ENCODE measurements at regions not wholly inside any gene's neighbourhood (a gene's known extent, or its start where the extent isn't known, plus 50 kb on each side); places are given as distances from the start of the nearest gene placed in this dataset.
A peak's percentile ranks its signal among the peaks of the same experiment; 100 is the strongest.
"Not testable (repeated sequence)": the region's sequence is repeated elsewhere in the genome, so short reads cannot be mapped to it uniquely, and the experiment has no call there.

DNA sequence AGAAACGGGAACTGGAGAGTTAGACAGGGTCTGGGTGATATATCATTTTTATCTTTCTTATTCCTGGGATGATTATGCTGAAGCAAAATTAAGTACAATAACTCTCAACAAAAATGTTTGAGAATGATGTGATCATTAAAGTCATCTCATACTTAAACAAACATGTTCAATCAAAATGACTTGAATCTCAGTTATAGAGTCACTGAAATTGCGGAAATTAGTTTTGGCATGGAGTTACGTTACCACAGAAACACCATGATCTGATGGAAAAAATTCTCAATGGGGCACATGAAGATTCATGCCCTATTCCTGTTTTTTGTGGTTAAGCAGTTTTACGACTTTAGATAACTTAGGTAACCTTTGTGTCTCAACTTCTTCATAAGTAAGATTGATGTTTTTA lies 757.7 kb downstream of the EPHA4 start:
- H3K27me3 ChIP-seq (replicated peaks) = no peaks in the 10 kb centered on the region
- H3K36me3 ChIP-seq (replicated peaks) = no peaks in the 10 kb centered on the region
- TF ChIP-seq, protein P1, sequence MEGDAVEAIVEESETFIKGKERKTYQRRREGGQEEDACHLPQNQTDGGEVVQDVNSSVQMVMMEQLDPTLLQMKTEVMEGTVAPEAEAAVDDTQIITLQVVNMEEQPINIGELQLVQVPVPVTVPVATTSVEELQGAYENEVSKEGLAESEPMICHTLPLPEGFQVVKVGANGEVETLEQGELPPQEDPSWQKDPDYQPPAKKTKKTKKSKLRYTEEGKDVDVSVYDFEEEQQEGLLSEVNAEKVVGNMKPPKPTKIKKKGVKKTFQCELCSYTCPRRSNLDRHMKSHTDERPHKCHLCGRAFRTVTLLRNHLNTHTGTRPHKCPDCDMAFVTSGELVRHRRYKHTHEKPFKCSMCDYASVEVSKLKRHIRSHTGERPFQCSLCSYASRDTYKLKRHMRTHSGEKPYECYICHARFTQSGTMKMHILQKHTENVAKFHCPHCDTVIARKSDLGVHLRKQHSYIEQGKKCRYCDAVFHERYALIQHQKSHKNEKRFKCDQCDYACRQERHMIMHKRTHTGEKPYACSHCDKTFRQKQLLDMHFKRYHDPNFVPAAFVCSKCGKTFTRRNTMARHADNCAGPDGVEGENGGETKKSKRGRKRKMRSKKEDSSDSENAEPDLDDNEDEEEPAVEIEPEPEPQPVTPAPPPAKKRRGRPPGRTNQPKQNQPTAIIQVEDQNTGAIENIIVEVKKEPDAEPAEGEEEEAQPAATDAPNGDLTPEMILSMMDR (IDR thresholded peaks at IDR 0.05; ENCODE audit: low read depth, low read length, missing control alignments) = no peak
- H3K27ac ChIP-seq = no peak overlapping the region
- H3K4me3 ChIP-seq (ENCODE audit: low read depth, low read length) = no peak overlapping the region
- in situ Hi-C loops (cut with HindIII; ENCODE audit: low pct_ligation_motif_present, low sequenced_read_pairs) = no loop called here
- no peak for DNase-seq

DNA sequence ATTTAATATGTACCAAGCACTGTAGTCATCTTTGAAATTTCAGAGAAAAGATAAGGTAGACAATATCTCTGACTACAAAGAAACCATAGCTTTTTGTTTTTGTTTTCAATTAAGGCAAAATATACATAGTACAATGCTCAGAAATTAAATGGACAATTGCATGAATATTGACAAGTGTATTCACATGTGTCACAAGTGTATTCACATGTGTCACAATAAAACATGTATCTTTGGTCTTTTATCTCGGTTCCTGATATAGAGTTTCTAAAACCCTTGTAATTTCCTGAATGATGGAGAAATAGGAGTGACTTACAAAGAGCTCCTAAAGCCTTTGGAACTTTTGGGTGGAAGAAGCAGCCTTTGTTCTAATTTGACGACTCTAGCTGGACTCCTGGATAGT lies 756.4 kb downstream of the EPHA4 start:
- in situ Hi-C loops (cut with HindIII; ENCODE audit: low pct_ligation_motif_present, low sequenced_read_pairs) = no loop called here
- no peak overlapping the region for H3K4me3 ChIP-seq (ENCODE audit: low read depth, low read length)
- no peaks in the 10 kb centered on the region for H3K36me3 ChIP-seq (replicated peaks)
- DNase-seq = no peak
- TF ChIP-seq, protein P1 (IDR thresholded peaks at IDR 0.05; ENCODE audit: low read depth, low read length, missing control alignments) = no peak
- no peak overlapping the region for H3K27ac ChIP-seq
- H3K27me3 ChIP-seq (replicated peaks) = no peaks in the 10 kb centered on the region

- TF ChIP-seq, protein P1 (IDR thresholded peaks at IDR 0.05; ENCODE audit: low read depth, low read length, missing control alignments) = no peak
- Histone ChIP-seq H3K27ac (no peak overlapping the region), H3K4me3 (ENCODE audit: low read depth, low read length) (no peak overlapping the region), H3K27me3 (replicated peaks) (no peaks in the 10 kb centered on the region), H3K36me3 (replicated peaks) (no peaks in the 10 kb centered on the region)
- in situ Hi-C loops (cut with HindIII; ENCODE audit: low pct_ligation_motif_present, low sequenced_read_pairs) = no loop called here
- DNase-seq = no peak
Observed at GRCh38 chr2:220821683-220822082, 750.4 kb downstream of the EPHA4 start.

DNA sequence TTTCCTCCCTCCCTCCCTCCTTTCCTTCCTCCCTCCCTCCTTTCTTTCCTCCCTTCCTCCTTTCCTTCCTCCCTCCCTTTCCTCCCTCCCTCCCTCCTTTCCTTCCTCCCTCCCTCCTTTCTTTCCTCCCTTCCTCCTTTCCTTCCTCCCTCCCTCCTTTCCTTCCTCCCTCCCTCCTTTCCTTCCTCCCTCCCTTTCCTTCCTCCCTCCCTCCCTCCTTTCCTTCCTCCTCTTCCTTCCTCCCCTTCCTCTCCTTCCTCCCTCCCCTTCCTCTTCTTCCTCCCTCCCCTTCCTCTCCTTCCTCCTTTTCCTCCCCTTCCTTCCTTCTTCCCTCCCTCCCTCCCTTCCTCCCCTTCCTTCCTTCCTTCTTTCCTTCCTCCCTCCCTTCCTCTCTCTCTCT lies 748.5 kb downstream of the EPHA4 start:
- H3K27me3 ChIP-seq (replicated peaks); H3K36me3 ChIP-seq (replicated peaks); in situ Hi-C loops (cut with HindIII; ENCODE audit: low pct_ligation_motif_present, low sequenced_read_pairs); H3K4me3 ChIP-seq (ENCODE audit: low read depth, low read length); H3K27ac ChIP-seq; DNase-seq: not testable (repeated sequence)

GRCh38 chr2:220833446-220833845 lies 738.7 kb downstream of the EPHA4 start:
- no peak for DNase-seq
- H3K36me3 ChIP-seq (replicated peaks) = no peaks in the 10 kb centered on the region
- H3K27me3 ChIP-seq (replicated peaks) = no peaks in the 10 kb centered on the region
- in situ Hi-C loops (cut with HindIII; ENCODE audit: low pct_ligation_motif_present, low sequenced_read_pairs) = no loop called here
- TF ChIP-seq, protein P1 (IDR thresholded peaks at IDR 0.05; ENCODE audit: low read depth, low read length, missing control alignments) = no peak
- H3K4me3 ChIP-seq (ENCODE audit: low read depth, low read length) = no peak overlapping the region
- no peak overlapping the region for H3K27ac ChIP-seq

- in situ Hi-C loops (cut with HindIII; ENCODE audit: low pct_ligation_motif_present, low sequenced_read_pairs) = no loop called here
- H3K4me3 ChIP-seq (ENCODE audit: low read depth, low read length) = no peak overlapping the region
- TF ChIP-seq, protein P1 (IDR thresholded peaks at IDR 0.05; ENCODE audit: low read depth, low read length, missing control alignments) = no peak
- no peaks in the 10 kb centered on the region for H3K27me3 ChIP-seq (replicated peaks)
- no peak overlapping the region for H3K27ac ChIP-seq
- no peaks in the 10 kb centered on the region for H3K36me3 ChIP-seq (replicated peaks)
- DNase-seq = peak; percentile 69
Observed at GRCh38 chr2:220835583-220835982, 736.5 kb downstream of the EPHA4 start.
